Astrocyte (in vitro differentiated cells and primary cell): ENCODE measurements at regions not wholly inside any gene's neighbourhood (a gene's known extent, or its start where the extent isn't known, plus 50 kb on each side); places are given as distances from the start of the nearest gene placed in this dataset.

Experiments
- DNase-seq: peaks from one replicate; pipeline ENCODE4 v3.0.0-alpha.2; 2010; ENCODE audit warnings: low read depth
- FAIRE-seq: peaks from 2 replicates; lab custom pipeline; 2011; peaks lifted over from hg19 to GRCh38; lab: Jason Lieb, UNC
- H2AFZ ChIP-seq: 2 replicates; pipeline ENCODE4 v1.6.0; 2012; ENCODE audit warnings: low read depth, low read length, inconsistent platforms
- H3K27ac ChIP-seq: 2 replicates; pipeline ENCODE4 v1.5.1; 2011; ENCODE audit warnings: low read depth, low read length, inconsistent platforms
- H3K27me3 ChIP-seq: 2 replicates; pipeline ENCODE4 v1.6.0; 2011; ENCODE audit warnings: low read length, inconsistent platforms; ENCODE audit not compliant: insufficient read depth
- H3K36me3 ChIP-seq: 2 replicates; pipeline ENCODE4 v1.5.1; 2011; ENCODE audit warnings: low read length, inconsistent platforms; ENCODE audit not compliant: insufficient read depth
- H3K4me1 ChIP-seq: 2 replicates; pipeline ENCODE4 v1.5.1; 2011; ENCODE audit warnings: low read length, inconsistent platforms; ENCODE audit not compliant: insufficient read depth
- H3K4me2 ChIP-seq: 2 replicates; pipeline ENCODE4 v1.6.0; 2012; ENCODE audit warnings: low read length, inconsistent platforms
- H3K4me3 ChIP-seq: 2 replicates; pipeline ENCODE4 v1.5.1; 2011; ENCODE audit warnings: low read depth, mild to moderate bottlenecking, low read length, inconsistent platforms; ENCODE audit not compliant: insufficient read depth
- H3K79me2 ChIP-seq: 2 replicates; pipeline ENCODE4 v1.6.0; 2012; ENCODE audit warnings: mild to moderate bottlenecking, low read length, inconsistent platforms; ENCODE audit not compliant: insufficient read depth
- H3K9ac ChIP-seq: 2 replicates; pipeline ENCODE4 v1.6.0; 2012; ENCODE audit warnings: mild to moderate bottlenecking, low read length, inconsistent platforms
- H3K9me3 ChIP-seq: 2 replicates; pipeline ENCODE4 v1.5.1; 2012; ENCODE audit warnings: low read depth, mild to moderate bottlenecking, low read length, inconsistent platforms; ENCODE audit not compliant: insufficient read depth
- H4K20me1 ChIP-seq: 2 replicates; pipeline ENCODE4 v1.6.0; 2012; ENCODE audit warnings: low read length, inconsistent platforms; ENCODE audit not compliant: insufficient read depth
- H3K27ac Mint-ChIP-seq: one replicate; pipeline ENCODE4 v1.8.0; 2021; ENCODE audit warnings: mild to moderate bottlenecking, mixed read lengths; ENCODE audit not compliant: unreplicated experiment
- H3K27me3 Mint-ChIP-seq: one replicate; pipeline ENCODE4 v1.8.0; 2021; ENCODE audit warnings: low read depth, mixed read lengths; ENCODE audit not compliant: unreplicated experiment
- H3K36me3 Mint-ChIP-seq: one replicate; pipeline ENCODE4 v1.8.0; 2021; ENCODE audit warnings: low read depth, mixed read lengths; ENCODE audit not compliant: unreplicated experiment
- H3K4me1 Mint-ChIP-seq: one replicate; pipeline ENCODE4 v1.8.0; 2021; ENCODE audit warnings: low read depth, mixed read lengths; ENCODE audit not compliant: unreplicated experiment
- H3K4me3 Mint-ChIP-seq: one replicate; pipeline ENCODE4 v1.8.0; 2021; ENCODE audit warnings: mild to moderate bottlenecking, moderate library complexity, mixed read lengths; ENCODE audit not compliant: unreplicated experiment
- H3K9me3 Mint-ChIP-seq: one replicate; pipeline ENCODE4 v1.8.0; 2021; ENCODE audit warnings: mild to moderate bottlenecking, mixed read lengths; ENCODE audit not compliant: unreplicated experiment
- EZH2 ChIP-seq: IDR thresholded peaks from 2 replicates; pipeline ENCODE4 v1.6.1; 2012; ENCODE audit warnings: mild to moderate bottlenecking, low read length, inconsistent platforms; ENCODE audit not compliant: insufficient read depth
- TF ChIP-seq, protein P1 (sequence below): IDR thresholded peaks from 2 replicates; pipeline ENCODE4 v1.5.1; 2011; ENCODE audit warnings: low read depth, mild to moderate bottlenecking, inconsistent platforms, low read length, moderate library complexity; ENCODE audit not compliant: insufficient read depth

DNA sequence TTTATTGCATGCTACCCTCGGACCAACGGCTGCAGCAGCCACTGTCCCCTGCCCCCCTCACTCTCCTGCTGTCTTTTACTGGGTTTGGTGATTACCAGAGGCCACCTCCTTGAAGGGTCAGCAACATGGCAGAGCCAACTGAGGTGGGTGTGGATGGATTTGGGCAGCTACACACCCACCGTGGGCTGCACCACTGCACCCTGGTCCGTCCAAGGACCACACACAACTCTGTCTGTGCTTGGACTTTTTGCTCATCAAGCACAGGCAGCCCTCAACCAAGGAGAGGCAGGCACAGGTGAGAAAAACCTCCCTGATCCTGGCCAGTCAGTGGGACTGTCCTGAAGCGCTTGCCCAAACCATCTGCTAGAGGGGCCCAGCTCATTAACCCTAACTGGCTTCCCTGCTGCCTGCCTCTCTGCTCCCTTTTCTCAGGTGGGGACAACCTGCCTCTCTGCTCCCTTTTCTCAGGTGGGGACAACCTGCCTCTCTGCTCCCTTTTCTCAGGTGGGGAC is 239.5 kb upstream of the PITRM1 start:
- DNase-seq (no peak), FAIRE-seq (no peak)
- peaks cover 25% of the 10 kb centered on the region for H3K27me3 Mint-ChIP-seq
- no peak overlapping the region for H2AFZ ChIP-seq
- no peaks in the 10 kb centered on the region for H3K4me1 ChIP-seq
- no peaks in the 10 kb centered on the region for H3K79me2 ChIP-seq
- no peaks in the 10 kb centered on the region for H3K36me3 ChIP-seq
- H3K4me1 Mint-ChIP-seq, result no peaks in the 10 kb centered on the region
- TF ChIP-seq EZH2, result no peak
- TF ChIP-seq, protein P1, sequence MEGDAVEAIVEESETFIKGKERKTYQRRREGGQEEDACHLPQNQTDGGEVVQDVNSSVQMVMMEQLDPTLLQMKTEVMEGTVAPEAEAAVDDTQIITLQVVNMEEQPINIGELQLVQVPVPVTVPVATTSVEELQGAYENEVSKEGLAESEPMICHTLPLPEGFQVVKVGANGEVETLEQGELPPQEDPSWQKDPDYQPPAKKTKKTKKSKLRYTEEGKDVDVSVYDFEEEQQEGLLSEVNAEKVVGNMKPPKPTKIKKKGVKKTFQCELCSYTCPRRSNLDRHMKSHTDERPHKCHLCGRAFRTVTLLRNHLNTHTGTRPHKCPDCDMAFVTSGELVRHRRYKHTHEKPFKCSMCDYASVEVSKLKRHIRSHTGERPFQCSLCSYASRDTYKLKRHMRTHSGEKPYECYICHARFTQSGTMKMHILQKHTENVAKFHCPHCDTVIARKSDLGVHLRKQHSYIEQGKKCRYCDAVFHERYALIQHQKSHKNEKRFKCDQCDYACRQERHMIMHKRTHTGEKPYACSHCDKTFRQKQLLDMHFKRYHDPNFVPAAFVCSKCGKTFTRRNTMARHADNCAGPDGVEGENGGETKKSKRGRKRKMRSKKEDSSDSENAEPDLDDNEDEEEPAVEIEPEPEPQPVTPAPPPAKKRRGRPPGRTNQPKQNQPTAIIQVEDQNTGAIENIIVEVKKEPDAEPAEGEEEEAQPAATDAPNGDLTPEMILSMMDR, result no peak
- H3K27ac Mint-ChIP-seq, result no peak overlapping the region
- H3K9me3 Mint-ChIP-seq, result peaks cover 11% of the 10 kb centered on the region
- H3K9ac ChIP-seq, result no peak overlapping the region
- no peaks in the 10 kb centered on the region for H4K20me1 ChIP-seq
- peaks cover 2% of the 10 kb centered on the region for H3K27me3 ChIP-seq
- H3K4me3 Mint-ChIP-seq, result no peak overlapping the region
- H3K4me3 ChIP-seq, result no peak overlapping the region
- H3K36me3 Mint-ChIP-seq, result peaks cover 8% of the 10 kb centered on the region
- H3K9me3 ChIP-seq, result peaks cover 5% of the 10 kb centered on the region
- H3K27ac ChIP-seq, result no peak overlapping the region
- no peak overlapping the region for H3K4me2 ChIP-seq

DNA sequence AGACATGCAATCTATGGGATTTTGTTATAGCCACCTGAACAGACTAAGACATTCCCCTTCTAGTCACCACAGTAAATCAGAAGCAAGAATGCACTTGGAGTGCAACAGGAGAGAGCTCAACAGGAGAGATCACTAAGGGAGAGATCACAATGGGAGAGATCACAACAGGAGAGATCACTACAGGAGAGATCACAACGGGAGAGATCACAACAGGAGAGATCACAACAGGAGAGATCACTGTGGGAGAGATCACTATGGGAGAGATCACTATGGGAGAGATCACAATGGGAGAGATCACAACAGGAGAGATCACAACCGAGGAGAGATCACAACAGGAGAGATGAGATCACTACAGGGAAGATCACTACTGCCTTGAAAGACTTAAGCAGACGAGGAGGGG is 238.5 kb upstream of the PITRM1 start:
- no peak overlapping the region for H3K27ac Mint-ChIP-seq
- Histone ChIP-seq H3K9me3 (peaks cover 5% of the 10 kb centered on the region), H2AFZ (no peak overlapping the region), H3K9ac (no peak overlapping the region), H3K4me2 (no peak overlapping the region), H3K4me1 (no peaks in the 10 kb centered on the region), H4K20me1 (no peaks in the 10 kb centered on the region), H3K27me3 (peaks cover 2% of the 10 kb centered on the region), H3K79me2 (no peaks in the 10 kb centered on the region), H3K36me3 (no peaks in the 10 kb centered on the region), H3K4me3 (no peak overlapping the region), H3K27ac (no peak overlapping the region)
- peaks cover 25% of the 10 kb centered on the region for H3K27me3 Mint-ChIP-seq
- H3K9me3 Mint-ChIP-seq, result peaks cover 11% of the 10 kb centered on the region
- no peak for DNase-seq
- peak; percentile 97 for FAIRE-seq
- H3K4me1 Mint-ChIP-seq, result no peaks in the 10 kb centered on the region
- no peak overlapping the region for H3K4me3 Mint-ChIP-seq
- TF ChIP-seq, protein P1, result no peak
- no peak for TF ChIP-seq EZH2
- peaks cover 8% of the 10 kb centered on the region for H3K36me3 Mint-ChIP-seq

DNA sequence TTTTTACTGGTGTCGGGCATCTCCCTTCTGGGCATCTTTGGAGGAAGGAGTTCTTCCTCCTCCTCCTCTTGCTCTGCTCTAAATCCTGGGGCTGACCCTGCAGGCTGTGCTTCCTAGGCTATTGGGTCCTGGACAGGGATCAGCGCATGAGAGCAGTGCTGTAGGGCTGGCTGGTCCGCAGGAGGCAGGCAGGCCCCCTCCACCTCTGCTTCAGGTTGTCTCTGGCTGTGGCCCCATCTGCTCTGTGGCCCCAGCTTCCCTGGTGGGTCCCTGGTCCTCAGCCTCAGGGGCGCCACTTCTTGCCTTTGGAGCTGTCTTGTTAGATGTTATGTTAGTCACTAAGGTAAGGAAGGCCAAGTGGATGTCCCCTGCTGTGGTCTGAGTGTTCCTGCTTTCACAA is 237.3 kb upstream of the PITRM1 start:
- Histone ChIP-seq H3K27me3 (peaks cover 2% of the 10 kb centered on the region), H3K36me3 (no peaks in the 10 kb centered on the region), H3K4me2 (no peak overlapping the region), H3K79me2 (no peaks in the 10 kb centered on the region), H3K4me1 (no peaks in the 10 kb centered on the region), H3K9me3 (peaks cover 5% of the 10 kb centered on the region), H3K4me3 (no peak overlapping the region), H2AFZ (no peak overlapping the region), H3K9ac (no peak overlapping the region), H3K27ac (no peak overlapping the region), H4K20me1 (no peaks in the 10 kb centered on the region)
- H3K4me3 Mint-ChIP-seq, result no peak overlapping the region
- DNase-seq, result no peak
- TF ChIP-seq, protein P1, result no peak
- no peak for TF ChIP-seq EZH2
- no peak for FAIRE-seq
- peaks cover 8% of the 10 kb centered on the region for H3K36me3 Mint-ChIP-seq
- H3K27me3 Mint-ChIP-seq, result peaks cover 21% of the 10 kb centered on the region
- peaks cover 11% of the 10 kb centered on the region for H3K9me3 Mint-ChIP-seq
- no peaks in the 10 kb centered on the region for H3K4me1 Mint-ChIP-seq
- H3K27ac Mint-ChIP-seq, result no peak overlapping the region
